T-helper 2 cell treated with Interferon-gamma antibody and Interleukin-4, amounts not matched to agents 5 μg/mL and 100 μg/mL, for 36 hours (primary cell): ENCODE measurements at regions not wholly inside any gene's neighbourhood (a gene's known extent, or its start where the extent isn't known, plus 50 kb on each side); places are given as distances from the start of the nearest gene placed in this dataset.

Experiments
- DNase-seq: peaks from one replicate; pipeline ENCODE4 v3.0.0; 2021; ENCODE audit warnings: low spot score
- H3K27ac Mint-ChIP-seq: one replicate; pipeline ENCODE4 v1.8.0; 2021; ENCODE audit warnings: mild to moderate bottlenecking, mixed read lengths
- H3K27me3 Mint-ChIP-seq: one replicate; pipeline ENCODE4 v1.8.0; 2021; ENCODE audit warnings: low read depth, mixed read lengths
- H3K36me3 Mint-ChIP-seq: one replicate; pipeline ENCODE4 v1.8.0; 2021; ENCODE audit warnings: low read depth, mixed read lengths
- H3K4me1 Mint-ChIP-seq: one replicate; pipeline ENCODE4 v1.8.0; 2021; ENCODE audit warnings: low read depth, mixed read lengths
- H3K4me3 Mint-ChIP-seq: one replicate; pipeline ENCODE4 v1.8.0; 2022; ENCODE audit warnings: mild to moderate bottlenecking, moderate library complexity, mixed read lengths
- H3K9me3 Mint-ChIP-seq: one replicate; pipeline ENCODE4 v1.8.0; 2021; ENCODE audit warnings: mixed read lengths

DNA sequence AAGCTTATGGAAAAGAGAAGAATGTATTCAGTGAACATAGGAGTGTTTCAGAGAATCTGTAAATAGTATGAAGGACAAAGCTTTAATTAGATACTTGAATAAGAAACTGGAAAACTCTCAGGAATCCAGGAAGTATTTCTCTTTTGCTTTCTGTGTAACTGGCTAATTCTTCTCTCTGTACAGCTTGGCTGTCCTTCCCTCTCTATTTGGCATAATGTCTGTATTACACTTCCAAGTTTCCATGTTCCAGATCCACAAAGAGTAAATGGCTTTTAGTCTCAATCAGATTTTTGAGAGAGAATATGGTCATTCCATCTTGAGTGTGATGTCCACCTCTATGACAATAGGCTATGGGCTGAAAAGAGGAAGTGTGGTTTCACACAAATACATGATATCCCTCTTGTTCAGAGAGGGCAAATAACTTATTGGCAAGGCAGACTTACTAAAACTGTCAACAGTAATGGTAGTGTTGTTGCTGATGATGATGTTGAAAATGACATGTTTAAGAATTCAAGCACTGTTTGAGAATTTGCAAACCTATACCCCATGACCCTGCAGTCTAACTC is 129.2 kb upstream of the ERBB4 start:
- Mint-ChIP-seq H3K36me3 (no peaks in the 10 kb centered on the region), H3K4me1 (no peaks in the 10 kb centered on the region), H3K27ac (no peak overlapping the region), H3K27me3 (no peaks in the 10 kb centered on the region), H3K4me3 (no peak overlapping the region), H3K9me3 (no peaks in the 10 kb centered on the region)
- DNase-seq: no peak

DNA sequence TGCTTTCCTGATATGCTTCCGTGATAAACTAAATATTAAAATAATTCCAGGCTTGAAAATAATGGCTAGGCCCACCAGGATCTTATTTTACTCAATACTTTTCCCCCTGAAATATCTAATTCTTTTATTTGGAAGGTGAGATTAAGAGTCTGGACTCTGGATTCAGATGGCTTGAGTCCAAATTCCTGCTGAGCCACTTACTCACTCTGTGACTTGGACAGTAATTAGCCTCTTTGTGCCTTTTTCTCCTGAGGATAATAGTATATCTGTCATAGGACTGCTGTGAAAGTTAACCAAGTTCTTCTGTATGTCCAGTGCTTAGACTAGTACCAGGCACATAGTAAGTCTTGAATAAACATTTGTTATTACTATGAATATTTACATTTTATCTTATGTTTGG is 127.3 kb upstream of the ERBB4 start:
- no peak overlapping the region for H3K27ac Mint-ChIP-seq
- no peak overlapping the region for H3K4me3 Mint-ChIP-seq
- no peaks in the 10 kb centered on the region for H3K4me1 Mint-ChIP-seq
- no peak for DNase-seq
- H3K9me3 Mint-ChIP-seq: no peaks in the 10 kb centered on the region
- H3K36me3 Mint-ChIP-seq: no peaks in the 10 kb centered on the region
- H3K27me3 Mint-ChIP-seq: no peaks in the 10 kb centered on the region

DNA sequence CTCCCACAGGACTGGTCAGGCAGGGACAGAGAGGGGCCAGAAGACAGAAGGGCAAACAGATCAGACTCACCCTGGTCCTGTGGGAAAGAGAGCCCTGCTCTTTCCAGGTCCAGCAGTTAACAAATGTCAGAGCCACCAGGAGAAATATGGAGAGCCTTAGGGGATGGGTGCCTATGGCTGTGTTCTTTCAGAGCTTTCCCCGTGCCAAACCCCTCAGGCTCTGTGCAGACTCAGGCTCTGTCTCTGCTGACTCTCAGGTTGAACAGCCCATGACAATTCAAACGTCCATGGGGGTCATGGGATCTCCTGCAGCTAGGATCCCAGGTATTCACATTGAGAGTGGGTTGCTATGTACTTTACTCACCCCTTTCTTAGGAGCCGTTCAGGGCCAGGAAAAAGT is 120.8 kb upstream of the ERBB4 start:
- Mint-ChIP-seq H3K27me3 (no peaks in the 10 kb centered on the region), H3K4me1 (no peaks in the 10 kb centered on the region), H3K9me3 (no peaks in the 10 kb centered on the region), H3K4me3 (no peak overlapping the region), H3K27ac (no peak overlapping the region), H3K36me3 (no peaks in the 10 kb centered on the region)
- no peak for DNase-seq

DNA sequence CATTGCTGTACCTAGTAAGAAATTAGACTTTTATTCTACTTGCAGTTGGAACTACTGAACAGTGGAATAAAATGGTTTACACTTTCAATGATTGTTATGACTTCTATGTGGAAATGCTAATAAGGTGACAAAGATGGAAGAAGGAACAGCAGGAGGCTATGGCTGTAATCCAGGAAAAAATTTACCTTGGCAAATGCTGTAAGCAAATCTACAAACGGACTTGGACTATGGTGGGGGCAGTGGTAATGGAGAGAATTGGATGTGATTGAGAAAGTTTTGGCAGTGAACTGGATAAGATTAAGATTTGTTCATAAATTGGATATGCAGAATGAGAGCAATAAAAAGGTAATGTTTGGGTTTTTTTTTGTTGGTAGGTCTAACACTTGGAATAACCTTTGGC is 111.0 kb upstream of the ERBB4 start:
- Mint-ChIP-seq H3K27ac (no peak overlapping the region), H3K4me3 (no peak overlapping the region), H3K36me3 (no peaks in the 10 kb centered on the region), H3K27me3 (no peaks in the 10 kb centered on the region), H3K9me3 (no peaks in the 10 kb centered on the region), H3K4me1 (no peaks in the 10 kb centered on the region)
- DNase-seq: no peak

DNA sequence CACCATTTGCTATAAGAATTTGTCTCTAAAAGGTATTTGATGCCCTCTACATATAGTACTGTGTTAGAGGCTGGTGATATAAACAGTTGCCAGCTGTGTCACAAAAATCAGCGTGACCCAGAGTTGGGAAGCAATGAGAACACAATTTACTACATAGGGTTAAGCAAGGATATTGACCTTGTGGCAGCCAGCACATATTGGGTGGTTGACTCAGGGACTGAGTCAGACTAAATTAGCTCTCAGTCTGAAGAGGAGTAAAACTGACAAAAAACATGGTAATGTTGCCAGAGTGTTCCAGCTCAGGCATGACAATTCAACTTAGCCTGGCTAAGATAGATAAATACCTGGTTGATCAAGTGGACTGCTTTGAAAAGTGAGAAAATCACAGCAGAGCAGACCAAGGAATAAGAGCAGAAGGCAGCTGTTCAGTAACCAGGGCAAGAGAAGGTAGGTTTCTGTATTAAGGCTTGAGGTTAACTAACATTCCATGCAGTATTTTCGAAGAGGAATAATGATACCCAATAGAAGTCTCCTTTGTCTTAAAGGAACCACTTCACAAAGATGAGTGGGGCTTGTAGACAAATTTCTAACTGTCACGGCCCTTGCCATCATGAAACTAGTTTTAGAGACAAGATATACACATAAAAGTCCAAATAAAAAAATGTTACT is 108.2 kb upstream of the ERBB4 start:
- Mint-ChIP-seq H3K9me3 (no peaks in the 10 kb centered on the region), H3K4me1 (no peaks in the 10 kb centered on the region), H3K36me3 (no peaks in the 10 kb centered on the region), H3K4me3 (no peak overlapping the region), H3K27me3 (no peaks in the 10 kb centered on the region), H3K27ac (no peak overlapping the region)
- no peak for DNase-seq

DNA sequence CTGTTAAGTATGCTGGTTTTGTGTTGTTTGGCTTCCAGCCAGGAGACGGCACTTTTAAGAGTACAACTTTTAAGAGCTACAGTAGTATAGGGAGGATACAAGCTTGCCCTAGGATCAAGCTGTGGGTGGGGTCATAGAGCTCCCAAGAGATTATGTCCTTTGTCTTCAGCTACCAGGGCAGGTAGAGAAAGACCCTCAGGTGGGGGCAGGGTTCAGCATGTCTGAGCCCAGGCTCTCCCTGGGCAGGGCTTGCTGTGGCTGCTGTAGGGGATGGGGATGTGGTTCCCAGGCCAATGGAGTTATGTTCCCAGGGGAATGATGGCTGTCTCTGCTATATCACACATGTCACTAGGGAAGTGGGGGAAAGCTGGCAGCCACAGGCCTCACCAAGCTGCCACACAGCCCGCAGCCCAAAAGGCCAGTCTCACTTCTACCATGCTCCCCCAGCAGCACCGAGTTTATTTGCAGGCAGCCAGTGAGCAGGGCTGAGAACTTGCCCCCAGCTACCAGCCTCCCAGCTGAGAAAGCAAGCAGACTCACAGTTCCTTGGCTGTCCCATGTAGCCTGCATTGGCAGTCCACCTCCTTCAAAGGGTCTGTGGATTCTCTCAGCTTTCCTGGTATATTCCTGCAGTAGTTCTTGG is 105.7 kb upstream of the ERBB4 start:
- Mint-ChIP-seq H3K36me3 (no peaks in the 10 kb centered on the region), H3K4me3 (no peak overlapping the region), H3K27me3 (no peaks in the 10 kb centered on the region), H3K9me3 (no peaks in the 10 kb centered on the region), H3K4me1 (no peaks in the 10 kb centered on the region), H3K27ac (no peak overlapping the region)
- DNase-seq: no peak

DNA sequence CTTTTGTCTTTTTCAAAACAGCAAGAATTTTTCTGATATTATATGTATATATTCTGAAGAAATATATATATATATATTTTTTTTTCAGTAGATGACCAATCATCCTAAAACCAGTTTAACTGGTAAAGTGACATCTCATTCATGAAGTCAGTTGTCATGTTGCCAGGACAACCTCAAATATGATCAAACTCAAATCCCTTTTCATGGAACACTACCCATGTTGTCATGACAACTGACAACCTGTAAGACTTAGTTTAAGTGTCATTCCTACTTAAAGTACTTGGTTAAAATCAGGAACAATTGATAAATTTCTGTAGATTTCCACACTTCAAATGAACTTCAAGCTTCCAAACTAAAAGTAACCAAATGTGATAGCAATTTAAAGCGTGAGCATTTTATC is 101.8 kb upstream of the ERBB4 start:
- DNase-seq: no peak
- no peaks in the 10 kb centered on the region for H3K36me3 Mint-ChIP-seq
- H3K27ac Mint-ChIP-seq: no peak overlapping the region
- H3K27me3 Mint-ChIP-seq: no peaks in the 10 kb centered on the region
- no peaks in the 10 kb centered on the region for H3K9me3 Mint-ChIP-seq
- H3K4me1 Mint-ChIP-seq: no peaks in the 10 kb centered on the region
- no peak overlapping the region for H3K4me3 Mint-ChIP-seq

DNA sequence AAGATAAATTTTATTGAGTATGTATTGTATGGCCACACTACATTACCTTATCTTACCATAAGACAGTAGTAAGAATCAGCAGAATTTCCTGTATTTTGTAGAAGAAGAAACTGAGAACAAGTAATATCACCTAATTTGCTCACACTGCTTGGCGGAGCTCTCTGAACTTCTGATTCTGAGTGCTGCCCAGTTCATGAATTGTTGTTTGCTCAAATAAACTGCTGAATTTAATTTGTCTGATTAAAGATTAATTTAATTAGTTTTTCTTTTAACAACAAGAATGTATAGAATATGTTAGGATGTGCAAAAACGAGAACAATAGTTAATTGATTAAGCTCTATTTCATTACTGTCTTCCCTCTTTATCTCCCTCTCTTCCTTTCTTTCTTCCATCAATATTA is 100.1 kb upstream of the ERBB4 start:
- no peaks in the 10 kb centered on the region for H3K27me3 Mint-ChIP-seq

DNA sequence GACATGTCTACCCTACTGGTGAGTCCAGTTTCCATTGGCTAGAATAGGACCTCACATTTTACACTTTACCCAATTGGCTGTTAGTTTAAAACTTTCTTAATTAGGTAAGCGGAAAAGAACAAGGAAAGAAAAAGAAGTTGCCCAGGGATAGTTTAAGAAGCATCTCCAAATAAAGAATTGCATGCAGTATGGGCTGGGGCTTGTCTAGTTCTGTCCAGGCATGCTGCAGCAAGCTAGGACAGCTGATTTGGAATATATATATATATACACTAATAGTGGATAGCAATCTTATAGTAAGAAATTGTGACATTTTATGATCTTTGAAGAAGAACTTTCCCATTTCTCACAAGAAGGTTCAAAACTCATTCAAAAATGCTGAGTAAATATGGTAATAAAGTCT is 90.0 kb upstream of the ERBB4 start:
- Mint-ChIP-seq H3K4me1 (no peaks in the 10 kb centered on the region), H3K4me3 (no peak overlapping the region), H3K27ac (no peak overlapping the region), H3K9me3 (no peaks in the 10 kb centered on the region), H3K27me3 (no peaks in the 10 kb centered on the region), H3K36me3 (no peaks in the 10 kb centered on the region)
- DNase-seq: no peak

More for the DNA sequence above, 100.1 kb upstream of the ERBB4 start:
- Mint-ChIP-seq H3K4me3 (no peak overlapping the region), H3K9me3 (no peaks in the 10 kb centered on the region), H3K4me1 (no peaks in the 10 kb centered on the region), H3K36me3 (no peaks in the 10 kb centered on the region), H3K27ac (no peak overlapping the region)
- DNase-seq: no peak

DNA sequence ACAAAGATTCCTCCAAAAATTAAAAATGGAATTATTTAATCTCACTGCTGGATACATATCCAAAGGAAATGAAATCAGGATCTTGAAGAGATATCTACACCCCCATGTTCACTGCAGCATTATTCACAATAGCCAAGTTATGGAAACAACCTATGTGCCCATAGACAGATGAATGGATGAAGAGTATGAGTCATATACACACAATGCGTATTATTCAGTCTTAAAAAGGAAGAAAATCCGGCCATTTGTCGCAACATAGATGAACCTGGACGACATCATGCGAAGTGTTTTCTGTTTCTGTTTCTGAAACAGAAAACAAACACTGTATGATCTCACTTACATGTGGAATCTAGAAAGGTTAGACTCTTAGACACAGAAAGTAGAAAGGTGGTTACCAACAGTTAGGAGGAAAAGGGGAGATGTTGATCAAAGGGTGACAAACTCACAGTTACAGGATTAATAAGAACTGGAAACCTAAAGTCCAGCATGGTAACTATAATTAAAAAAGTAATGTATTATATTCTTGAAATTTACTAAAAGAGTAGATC is 87.8 kb upstream of the ERBB4 start:
- Mint-ChIP-seq H3K4me1 (no peaks in the 10 kb centered on the region), H3K9me3 (no peaks in the 10 kb centered on the region), H3K27ac (no peak overlapping the region), H3K36me3 (no peaks in the 10 kb centered on the region), H3K4me3 (no peak overlapping the region), H3K27me3 (no peaks in the 10 kb centered on the region)
- DNase-seq: no peak

DNA sequence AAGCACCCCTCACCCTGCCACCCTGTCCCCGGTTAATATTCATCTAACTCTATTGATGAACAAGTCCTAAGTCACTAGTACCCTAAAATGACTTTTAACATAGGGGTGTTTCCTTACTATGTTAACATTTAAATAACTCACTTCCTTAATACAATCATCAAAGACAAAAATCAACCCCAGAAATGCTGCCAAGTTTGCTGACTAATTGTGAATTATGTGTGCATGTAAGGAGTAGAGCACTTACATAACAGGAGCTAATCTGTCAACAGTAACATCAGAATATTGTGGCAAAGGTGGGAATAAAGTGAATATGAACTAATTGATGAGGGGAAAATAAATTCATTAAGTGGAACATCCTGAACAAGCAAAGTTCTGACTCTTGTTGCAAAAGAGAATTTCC is 81.4 kb upstream of the ERBB4 start:
- Mint-ChIP-seq H3K4me3 (no peak overlapping the region), H3K9me3 (no peaks in the 10 kb centered on the region), H3K27ac (no peak overlapping the region), H3K4me1 (no peaks in the 10 kb centered on the region), H3K36me3 (no peaks in the 10 kb centered on the region), H3K27me3 (no peaks in the 10 kb centered on the region)
- DNase-seq: no peak

DNA sequence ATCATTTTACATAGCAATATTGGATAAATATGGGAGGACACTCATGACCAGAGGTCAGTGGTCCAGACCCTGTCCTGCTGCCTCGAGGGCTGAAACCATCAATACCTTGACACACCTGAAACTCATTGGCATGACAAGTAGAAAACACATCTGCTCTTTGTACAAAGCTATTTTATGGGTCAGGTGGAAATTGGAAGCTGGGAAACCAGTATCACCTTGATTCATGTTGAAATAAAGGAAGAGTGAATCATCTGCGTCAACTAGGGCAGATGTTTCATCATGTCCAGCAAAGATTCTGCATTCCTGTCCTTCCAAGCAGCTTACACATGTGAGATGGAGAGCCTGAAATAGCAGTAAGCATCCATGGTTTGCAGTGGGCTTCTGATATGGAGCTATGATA is 80.0 kb upstream of the ERBB4 start:
- Mint-ChIP-seq H3K9me3 (no peaks in the 10 kb centered on the region), H3K27ac (no peak overlapping the region), H3K4me3 (no peak overlapping the region), H3K36me3 (no peaks in the 10 kb centered on the region), H3K4me1 (no peaks in the 10 kb centered on the region), H3K27me3 (no peaks in the 10 kb centered on the region)
- no peak for DNase-seq

DNA sequence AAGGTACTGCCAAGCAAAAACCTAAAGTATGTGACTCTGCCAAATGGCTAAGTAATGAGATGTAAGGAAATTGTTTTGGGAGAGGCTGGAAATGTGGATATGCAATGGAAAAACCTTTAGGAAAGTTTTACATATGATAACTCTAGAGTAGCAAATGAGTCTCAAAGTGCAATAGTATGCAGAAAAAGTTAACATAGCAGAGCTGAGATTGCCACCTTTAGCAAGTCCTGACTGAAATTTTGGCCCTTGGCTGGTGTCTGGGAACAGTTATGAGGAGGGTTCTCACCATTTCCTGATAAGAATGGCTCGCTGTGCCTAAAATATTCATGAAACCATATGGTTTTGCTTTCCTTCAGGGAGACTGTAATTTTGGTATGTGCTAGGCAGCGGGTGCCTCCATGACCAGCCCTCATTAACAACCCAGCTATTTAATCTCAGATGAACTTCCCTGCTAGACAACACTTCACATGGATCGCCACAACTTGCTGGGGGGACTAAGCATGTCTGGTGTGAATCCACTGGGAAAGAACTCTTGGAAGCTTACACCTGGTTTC is 72.3 kb upstream of the ERBB4 start:
- Mint-ChIP-seq H3K4me1 (no peaks in the 10 kb centered on the region), H3K27me3 (no peaks in the 10 kb centered on the region), H3K4me3 (no peak overlapping the region), H3K9me3 (no peaks in the 10 kb centered on the region), H3K27ac (no peak overlapping the region), H3K36me3 (no peaks in the 10 kb centered on the region)
- DNase-seq: no peak

DNA sequence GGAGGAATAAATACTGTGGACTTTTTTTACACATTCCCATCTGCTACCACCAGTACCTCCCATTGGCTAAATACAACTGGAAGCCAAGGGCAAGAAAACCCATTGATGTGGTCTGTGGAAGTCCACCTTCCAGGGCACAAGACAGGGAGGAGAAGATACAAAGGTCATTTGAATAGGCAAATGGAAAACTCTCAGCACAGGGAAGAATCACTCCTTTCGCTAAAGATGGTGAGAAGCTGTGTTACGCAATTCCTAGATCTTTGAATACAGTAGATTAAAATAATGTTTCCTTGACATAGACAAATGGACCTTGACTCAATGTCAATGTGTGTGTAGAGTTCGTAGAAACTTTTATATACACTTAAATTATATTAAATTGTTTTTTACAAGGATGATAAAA is 70.9 kb upstream of the ERBB4 start:
- no peaks in the 10 kb centered on the region for H3K36me3 Mint-ChIP-seq
- H3K27me3 Mint-ChIP-seq: no peaks in the 10 kb centered on the region
- no peak overlapping the region for H3K4me3 Mint-ChIP-seq
- H3K9me3 Mint-ChIP-seq: no peaks in the 10 kb centered on the region
- DNase-seq: no peak
- H3K4me1 Mint-ChIP-seq: no peaks in the 10 kb centered on the region
- no peak overlapping the region for H3K27ac Mint-ChIP-seq
